Middle frontal gyrus (tissue), 1 donor: ENCODE measurements at regions not wholly inside any gene's neighbourhood (a gene's known extent, or its start where the extent isn't known, plus 50 kb on each side); places are given as distances from the start of the nearest gene placed in this dataset.
"Not testable (repeated sequence)": the region's sequence is repeated elsewhere in the genome, so short reads cannot be mapped to it uniquely, and the experiment has no call there.

Source experiments
- DNase-seq: peaks from one replicate; pipeline ENCODE4 v3.0.0-alpha.2; 2015; ENCODE audit warnings: low spot score; ENCODE audit errors: extremely low spot score

DNA sequence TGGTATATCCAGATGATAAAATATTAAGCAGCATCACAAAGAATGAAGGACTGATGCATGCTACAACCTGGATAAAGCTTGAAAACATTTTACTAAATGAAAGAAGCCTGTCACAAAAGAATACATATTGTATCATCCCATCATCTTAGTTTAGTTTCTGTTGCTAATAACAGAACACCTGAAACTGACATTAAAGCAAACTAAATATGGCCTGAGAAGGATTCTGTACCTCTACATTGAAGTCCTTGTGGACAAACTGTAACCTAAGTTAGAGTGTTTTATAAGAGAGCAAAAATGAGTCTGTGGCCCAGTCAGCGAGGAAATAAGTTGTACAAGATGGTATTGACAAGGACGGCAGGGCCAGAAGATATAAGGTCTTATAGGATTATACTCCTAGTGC is 261.0 kb upstream of the CPHXL start:
- DNase-seq: no peak

DNA sequence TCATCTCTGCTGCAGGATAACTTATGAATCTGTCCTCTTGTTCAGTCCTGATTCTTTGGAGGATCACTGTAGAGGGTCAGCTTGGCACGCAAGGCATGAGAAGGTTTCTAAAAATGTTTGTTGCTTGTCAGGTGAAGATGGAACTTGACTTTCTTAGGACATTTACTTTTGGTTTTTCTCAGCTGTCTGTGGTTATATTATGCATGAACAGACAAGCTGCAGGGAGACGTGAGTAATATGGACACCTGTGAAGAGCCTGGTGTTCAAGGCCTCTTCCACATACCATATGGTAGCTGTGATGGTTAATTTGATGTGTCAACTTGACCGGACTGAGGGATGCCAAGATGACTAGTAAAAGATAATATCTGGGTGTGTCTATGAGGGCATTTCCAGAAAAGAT is 270.2 kb upstream of the CPHXL start:
- no peak for DNase-seq

DNA sequence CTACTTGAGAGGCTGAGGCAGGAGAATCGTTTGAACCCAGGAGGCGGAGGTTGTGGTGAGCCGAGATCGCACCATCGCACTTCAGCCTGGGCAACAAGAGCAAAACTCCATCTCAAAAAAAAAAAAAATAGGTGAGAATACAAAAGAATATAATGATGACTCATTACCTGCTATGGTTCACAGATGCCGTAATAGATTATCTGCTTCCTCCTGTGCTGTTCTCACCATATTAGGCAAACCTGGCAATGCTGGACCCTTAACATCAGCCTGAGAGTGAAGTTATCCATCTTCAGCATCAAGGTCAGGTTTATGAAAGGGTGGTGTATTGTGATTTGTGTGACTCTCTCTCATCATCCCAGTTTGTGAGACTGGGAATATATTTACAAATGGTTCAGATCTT is 271.3 kb upstream of the CPHXL start:
- DNase-seq: no peak

DNA sequence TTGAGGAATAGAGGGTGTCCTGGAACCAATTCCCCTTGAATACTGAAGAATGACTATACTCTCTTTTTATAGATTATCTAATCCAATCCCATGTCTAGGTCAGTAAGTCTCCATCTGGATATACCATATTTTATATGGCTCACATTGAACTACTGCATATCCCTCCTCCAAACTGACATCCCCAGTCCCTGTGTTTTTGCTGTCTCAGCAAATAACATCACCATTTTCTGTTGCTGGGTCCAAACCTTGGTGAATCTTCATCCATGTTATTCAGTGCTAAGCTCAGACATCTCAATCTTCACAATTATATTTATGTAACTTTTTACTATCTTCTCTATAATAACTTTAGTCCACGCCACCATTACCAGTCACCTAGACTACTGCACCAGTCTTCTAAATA is 269.6 kb upstream of the CNTNAP4 start:
- no peak for DNase-seq

DNA sequence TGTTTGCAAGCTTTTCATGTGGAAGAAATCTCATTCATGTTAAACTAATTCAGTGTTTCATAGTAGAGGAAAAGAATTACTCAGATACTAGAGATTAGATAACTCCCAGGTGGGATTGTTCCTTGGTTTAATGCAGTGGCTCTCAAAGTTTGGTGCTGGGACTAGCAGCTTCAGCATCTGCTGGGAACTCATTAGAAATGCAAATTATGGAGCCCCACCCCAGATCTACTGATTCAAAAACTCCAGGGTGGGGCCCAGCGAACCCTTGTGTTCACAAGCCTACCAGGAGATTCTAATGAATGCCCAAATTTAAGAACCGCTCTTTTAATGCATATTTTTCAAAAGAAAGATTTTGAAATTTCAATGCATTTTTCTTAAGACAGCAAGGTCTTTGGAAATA is 253.4 kb upstream of the CNTNAP4 start:
- no peak for DNase-seq

DNA sequence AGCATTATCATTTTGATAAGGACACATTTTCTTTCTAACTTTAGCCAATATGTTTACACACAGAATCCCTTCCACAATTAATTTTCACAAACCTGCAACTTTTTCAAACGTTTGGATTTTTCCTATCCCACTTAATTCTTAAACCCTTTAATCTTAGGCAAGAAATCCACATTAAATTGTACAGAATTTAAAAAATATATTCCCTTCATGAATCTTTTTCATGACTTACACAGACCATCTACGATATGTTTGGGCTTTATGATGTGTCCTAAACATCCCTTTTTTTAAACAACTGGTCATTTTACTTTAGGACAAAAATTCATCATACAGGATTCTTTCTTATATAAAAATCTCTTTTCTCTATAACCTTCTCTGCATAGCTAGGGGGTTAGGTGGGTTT is 241.5 kb upstream of the CNTNAP4 start:
- no peak for DNase-seq

DNA sequence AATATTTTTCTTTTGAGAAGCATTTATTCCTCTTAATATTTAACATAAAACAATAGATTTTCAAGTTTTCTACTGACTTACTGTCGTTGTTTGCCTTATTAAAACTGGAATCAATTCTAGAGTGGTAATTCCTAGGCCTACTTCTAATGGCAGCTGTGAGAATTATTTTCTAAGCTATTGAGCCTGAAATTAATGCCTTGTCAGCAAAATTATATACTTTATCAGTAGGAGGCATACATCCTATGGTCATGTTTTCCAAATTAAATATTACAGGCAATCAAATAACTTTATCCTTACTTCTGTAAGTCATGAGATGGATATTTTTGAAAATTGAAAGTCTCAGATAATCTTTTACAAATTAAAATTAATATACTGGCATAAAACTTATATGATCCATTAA is 239.1 kb upstream of the CNTNAP4 start:
- no peak for DNase-seq

DNA sequence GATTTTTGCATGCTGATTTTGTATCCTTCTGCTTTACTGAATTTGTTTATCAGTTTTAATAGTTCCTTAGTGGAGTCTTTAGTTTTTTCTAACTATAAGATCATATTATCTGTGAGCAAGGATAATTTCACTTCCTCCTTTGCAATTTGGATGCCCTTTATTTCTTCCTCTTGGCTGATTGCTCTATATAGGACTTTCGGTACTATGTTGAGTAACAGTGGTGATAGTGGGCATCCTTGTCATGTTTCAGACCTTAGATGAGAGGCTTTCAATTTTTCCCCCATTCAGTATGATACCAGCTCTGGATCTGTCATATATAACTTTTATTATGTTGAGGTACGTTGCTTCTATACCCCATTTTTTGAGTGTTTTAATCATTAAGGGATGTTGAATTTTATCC is 224.5 kb upstream of the CNTNAP4 start:
- no peak for DNase-seq

DNA sequence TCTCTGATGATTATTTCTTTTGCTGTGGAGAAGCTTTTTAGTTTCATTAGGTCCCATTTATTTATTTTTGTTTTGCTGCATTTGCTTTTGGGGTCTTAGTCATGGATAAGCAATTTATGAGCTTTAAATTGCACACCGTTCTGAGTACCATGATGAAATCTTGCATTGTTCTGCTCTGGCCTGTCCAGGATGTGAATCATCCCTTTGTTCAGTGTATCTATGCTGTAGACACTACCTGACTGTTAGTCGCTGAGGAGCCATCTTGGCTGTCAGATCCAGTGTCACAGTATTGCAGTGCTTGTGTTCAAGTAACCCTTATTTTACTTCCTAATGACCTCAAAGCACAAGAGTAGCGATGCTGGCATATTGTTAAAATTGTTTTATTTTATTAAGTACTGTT is 218.0 kb upstream of the CNTNAP4 start:
- DNase-seq: no peak

DNA sequence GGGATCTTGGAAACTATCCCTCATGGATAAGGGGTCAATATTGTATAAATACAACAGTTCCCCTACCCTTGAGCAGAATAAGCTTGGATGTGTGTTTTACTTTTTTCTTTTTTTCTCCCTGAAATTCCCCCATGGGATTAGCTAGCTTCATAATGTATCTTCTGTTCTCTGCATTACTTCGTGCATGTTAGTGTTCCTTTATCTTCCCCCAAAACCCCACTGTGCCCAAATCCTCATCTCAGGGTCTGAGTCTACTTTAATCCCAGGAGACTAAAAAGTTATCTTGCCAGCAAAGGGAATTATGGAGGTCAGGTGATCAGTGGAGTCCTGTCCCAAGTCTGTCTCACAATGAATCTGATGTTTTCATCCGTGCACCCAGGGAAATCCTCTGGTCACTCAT is 217.5 kb upstream of the CNTNAP4 start:
- DNase-seq: no peak

DNA sequence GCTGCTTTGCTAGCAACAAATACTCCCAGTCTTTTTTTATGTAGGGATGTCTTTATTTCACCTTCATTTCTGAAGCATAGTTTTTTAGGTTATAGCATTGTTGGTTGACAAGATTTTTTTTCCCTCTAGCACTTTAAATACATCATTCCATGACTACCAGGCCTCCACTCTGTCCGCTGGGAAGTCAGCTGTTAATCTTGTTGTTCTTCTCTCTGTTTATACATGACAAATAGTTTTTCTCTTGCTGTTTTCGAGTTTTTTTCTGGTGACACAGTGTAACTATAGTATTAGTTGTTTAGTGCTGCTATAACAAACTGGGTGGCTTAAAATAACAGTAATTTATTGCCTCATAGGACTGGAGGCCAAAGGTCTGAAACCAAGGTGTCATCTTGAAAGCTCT is 205.5 kb upstream of the CNTNAP4 start:
- no peak for DNase-seq

DNA sequence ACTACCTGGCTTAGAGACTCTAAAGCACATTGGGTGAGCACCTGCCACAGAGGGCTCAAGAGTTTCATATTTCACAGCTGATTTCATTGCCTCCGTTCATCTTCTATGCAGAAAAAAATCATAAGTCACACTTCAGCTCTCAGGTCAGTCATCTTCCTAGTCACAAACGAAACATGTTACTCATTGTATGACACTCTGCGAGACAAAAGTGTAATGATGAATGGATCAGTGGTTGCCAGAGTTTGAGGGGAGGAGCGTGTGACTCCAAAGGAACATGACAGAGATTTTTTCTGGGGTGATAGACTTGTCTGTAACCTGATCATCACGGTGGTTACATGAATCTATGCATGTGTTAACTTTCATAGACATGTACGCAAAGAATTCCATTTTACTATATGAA is 195.2 kb upstream of the CNTNAP4 start:
- no peak for DNase-seq

DNA sequence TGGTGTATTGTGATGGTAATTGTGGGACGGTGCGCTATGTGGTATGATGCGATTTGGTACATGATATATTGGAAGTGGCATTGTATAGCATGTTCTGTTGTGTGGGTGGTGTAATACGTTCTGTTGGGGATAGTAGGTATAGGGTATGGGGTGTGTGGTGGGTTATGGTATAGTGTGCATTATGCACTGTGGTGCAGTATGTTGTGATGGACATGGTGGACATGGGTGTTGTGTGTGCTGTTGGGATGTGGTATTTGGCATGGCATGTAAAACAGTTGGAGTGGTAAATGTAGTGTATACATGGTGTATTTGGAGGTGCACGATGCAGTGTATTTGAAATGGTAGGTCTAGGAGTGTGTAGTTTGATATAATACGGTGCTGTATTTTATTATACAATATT is 170.6 kb upstream of the CNTNAP4 start:
- DNase-seq: no peak

DNA sequence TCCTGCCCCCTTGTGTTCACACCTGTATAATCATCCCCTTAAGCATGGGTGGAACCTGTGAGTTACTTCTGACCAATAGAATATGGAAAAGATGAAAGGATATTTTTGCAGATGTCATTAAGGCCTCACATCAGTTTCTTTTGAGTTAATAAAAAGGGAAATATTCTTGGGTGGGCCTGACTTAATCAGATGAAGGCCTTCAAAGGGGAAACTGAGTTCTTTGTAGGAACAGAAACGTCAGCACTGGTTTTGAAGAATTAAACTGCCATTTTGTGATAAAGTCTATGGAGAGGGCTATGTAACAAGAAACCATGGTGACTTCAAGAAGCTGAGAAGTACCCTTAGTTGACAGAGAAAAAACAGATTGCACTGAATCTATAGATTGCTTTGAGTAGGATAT is 168.7 kb upstream of the CNTNAP4 start:
- no peak for DNase-seq

DNA sequence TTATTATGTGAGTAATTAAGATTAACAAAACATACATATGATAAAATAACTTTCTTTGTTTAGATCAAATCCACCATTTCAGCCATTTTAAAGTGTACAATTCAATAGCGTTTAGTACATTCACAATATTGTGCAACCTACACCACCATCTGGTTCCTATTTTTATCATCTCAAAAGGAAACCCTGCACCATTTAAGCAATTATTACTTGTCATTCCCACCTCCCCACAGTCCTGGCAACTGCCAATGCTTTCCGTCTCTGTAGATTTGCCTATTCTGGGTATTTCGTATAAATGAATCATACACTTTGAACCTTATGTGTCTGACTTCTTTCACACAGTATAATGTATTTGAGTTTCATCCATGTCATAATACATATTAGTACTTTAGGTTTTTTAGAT is 162.5 kb upstream of the CNTNAP4 start:
- DNase-seq: no peak

DNA sequence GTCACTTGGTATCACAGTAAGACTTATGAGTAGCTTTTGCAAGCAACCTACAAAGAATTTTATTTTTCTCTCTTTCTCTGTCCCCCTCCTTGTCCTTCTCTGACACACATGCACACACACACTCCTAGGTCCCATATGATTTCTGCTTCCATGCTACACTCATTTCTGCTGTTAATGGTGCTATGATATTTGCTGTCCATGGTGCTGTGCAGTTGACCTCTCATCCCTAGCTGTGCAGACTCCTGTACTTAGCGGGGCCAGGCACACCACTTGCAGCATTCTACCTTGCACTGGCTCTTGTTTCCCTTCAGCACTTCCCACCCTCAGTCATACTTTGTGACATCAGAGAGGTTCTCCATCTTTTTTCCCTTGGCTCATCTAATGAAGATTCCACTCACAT is 158.9 kb upstream of the CNTNAP4 start:
- no peak for DNase-seq

DNA sequence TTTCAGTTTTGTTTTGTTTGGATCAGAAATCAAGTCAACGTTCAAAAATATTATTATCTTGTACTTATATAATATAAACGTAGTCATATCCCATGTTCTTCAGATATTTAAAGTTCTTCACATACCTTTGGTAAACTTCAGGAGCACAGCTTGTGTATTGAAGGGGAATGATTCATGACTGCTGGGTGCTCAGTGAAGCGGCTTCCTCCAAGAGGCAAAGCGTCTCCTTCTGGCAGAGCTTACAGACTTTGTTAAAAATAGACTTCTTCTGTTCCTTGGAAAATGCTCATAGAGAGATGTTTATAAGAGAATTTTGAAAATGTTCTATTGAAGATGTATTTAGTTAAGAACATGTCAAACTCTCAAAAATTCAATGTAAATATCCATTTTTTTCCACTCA is 155.6 kb upstream of the CNTNAP4 start:
- DNase-seq: peak; percentile 20

DNA sequence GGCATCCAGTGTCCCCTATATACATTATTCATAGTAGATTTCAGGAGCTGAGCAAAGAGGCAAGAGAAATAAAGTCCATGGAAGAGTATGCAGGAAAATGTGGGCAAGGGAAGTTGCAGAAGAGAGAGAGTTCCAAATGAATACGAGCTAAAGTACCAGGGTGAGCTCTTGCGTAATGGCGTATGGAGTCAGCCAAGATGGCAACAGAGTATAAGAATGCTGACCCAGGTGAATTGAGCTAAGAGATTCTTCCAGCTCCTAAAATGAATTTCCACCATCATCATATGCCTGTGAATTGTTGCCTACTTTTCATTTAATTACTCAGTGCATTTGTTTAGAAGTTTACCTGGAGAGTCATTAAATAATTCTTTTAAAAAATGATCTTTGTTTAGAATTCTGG is 153.2 kb upstream of the CNTNAP4 start:
- DNase-seq: no peak

DNA sequence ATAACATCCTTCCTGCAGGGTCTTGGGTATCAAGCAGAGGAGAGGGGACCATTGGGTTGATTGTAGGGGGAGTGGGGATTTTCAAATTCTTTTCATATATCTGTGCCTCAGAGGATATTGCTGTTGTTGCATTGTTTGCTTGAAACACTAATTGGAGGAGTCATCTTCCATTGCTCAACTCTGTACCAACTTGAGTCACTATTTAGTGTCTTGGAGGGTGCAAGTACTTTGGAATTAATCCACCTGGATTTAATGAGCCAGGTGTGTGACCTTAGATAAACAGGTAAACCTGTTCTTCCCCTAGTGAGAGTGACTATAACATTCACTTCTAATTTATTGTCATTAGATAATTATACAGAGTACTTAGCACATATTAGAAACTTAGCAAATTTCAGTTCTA is 151.3 kb upstream of the CNTNAP4 start:
- DNase-seq: no peak

DNA sequence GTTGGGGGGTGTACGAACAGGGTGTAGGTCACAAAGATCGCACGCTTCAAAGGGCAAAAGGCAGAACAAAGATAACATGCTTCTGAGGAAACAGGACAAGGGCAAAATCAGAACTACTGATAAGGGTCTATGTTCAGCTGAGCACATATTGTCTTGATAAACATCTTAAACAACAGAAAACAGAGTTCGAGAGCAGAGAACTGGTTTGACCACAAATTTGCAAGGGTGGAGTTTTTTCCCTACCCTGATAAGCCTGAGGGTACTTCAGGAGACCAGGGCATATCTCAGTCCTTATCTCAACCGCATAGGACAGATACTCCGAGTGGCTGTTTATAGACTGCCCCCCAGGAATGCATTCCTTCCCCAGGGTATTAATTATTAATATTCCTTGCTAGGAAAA is 139.1 kb upstream of the CNTNAP4 start:
- DNase-seq: not testable (repeated sequence)

DNA sequence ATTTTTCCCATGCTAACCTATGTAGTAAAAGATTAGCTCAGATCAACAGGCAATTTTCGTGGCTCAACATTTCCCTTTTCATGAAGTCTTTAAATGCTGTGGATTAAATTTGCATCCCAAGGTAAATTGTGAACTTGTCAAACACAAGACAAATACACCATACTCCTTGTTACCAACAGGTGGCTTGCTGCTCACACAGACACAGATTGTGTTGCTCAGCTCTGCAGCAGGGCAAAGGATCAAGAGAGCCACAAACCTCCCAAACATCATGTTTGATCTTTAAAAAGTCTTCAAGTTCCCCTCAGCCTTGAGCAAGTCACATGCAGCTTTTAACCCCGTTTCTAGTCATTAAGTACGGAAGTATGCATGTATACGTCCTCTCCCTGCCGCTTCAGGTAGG is 119.6 kb upstream of the CNTNAP4 start:
- DNase-seq: no peak

DNA sequence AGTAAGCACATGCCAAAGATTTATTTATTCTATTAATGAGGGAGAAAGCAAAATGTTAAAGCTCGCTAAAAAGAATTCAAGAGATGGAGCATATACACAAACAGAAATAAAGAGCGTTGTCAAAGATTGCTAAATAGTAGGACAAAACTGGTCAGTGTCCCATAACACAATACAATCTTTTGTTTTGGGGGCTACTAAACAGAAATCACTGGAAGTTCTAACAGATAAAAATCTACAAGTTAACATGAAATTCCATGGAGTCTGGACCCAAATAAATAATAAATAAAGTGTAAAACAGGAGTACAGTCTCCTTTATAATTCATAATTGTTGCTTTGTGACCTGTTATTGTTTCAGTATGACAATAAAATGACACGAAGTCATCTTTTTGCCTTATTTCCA is 115.2 kb upstream of the CNTNAP4 start:
- no peak for DNase-seq

DNA sequence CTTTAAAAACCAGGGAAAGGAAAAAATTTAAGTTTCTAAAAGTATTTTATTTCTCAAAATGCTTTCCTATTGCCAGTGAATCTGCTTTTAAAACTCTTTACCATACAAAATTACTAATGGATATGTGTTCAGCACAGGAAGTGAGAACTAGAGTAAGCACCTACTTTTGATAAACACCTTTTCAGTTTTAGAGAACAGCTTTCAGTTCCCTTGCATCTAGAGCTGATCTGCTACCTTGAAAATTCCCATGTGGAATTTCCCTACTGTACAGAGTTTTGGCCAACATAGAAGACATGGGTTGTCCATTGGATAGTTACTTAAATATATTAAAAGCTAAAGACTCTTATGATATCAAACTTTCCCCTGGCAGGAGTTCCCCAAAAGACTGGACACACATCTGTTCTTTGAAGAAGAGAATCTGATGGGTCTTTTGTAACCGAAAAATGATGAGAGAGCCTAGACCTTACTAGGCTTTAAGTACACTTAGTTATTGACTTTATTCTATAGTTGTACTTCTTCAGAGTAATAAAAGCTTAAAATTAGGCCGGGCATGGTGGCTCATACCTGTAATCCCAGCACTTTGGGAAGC is 112.1 kb upstream of the CNTNAP4 start:
- no peak for DNase-seq

DNA sequence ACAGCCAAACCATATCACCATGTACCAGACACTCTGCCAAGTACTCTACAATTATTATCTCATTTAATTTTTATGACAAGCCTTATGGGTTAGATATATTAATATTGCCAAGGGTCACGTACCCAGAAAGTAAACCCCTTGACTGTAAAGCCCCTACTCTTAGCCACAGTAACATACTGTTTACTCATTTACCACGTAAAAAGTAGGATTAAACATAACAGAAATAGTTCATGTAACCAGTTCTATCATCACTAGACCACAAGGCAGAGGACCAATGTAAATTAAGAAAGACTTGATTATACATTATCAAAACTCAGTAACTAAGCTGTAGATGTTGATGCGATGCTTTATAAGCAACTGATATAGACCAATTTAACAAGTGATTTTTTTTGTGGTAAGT is 101.5 kb upstream of the CNTNAP4 start:
- no peak for DNase-seq
